A673 (cell line): ENCODE measurements at regions not wholly inside any gene's neighbourhood (a gene's known extent, or its start where the extent isn't known, plus 50 kb on each side); places are given as distances from the start of the nearest gene placed in this dataset.

ENCODE experiments used
- CTCF ChIP-seq: fragments of 300-800, 200-600 bp; sonication (generic); conservative IDR thresholded peaks from 2 replicates; pipeline ENCODE4 v1.5.1; 2017; ENCODE audit warnings: low read depth, mild to moderate bottlenecking, antibody characterized with exemption, low read length, moderate library complexity, mixed read lengths
- EZH2 ChIP-seq: fragments of 200-600 bp; sonication (generic); IDR thresholded peaks from 2 replicates; pipeline ENCODE4 v1.6.1; 2017; ENCODE audit warnings: borderline replicate concordance, low read depth, mild to moderate bottlenecking, mixed read lengths, antibody characterized with exemption, low read length; ENCODE audit not compliant: poor library complexity, severe bottlenecking

- TF ChIP-seq CTCF (no peak), EZH2 (no peak)
Measured at GRCh38 chr12:84604551-84604950, 308.0 kb downstream of the SLC6A15 start.
